NCI-H146 treated with DMSO at 0.1 percent for 48 hours (cell line): ENCODE measurements at regions not wholly inside any gene's neighbourhood (a gene's known extent, or its start where the extent isn't known, plus 50 kb on each side); places are given as distances from the start of the nearest gene placed in this dataset.
"Not testable (repeated sequence)": the region's sequence is repeated elsewhere in the genome, so short reads cannot be mapped to it uniquely, and the experiment has no call there.

Experiments used
- DNase-seq: peaks from one replicate; lab custom pipeline; 2025; ENCODE audit not compliant: unreplicated experiment; lab: John Stamatoyannopoulos, UW

DNA sequence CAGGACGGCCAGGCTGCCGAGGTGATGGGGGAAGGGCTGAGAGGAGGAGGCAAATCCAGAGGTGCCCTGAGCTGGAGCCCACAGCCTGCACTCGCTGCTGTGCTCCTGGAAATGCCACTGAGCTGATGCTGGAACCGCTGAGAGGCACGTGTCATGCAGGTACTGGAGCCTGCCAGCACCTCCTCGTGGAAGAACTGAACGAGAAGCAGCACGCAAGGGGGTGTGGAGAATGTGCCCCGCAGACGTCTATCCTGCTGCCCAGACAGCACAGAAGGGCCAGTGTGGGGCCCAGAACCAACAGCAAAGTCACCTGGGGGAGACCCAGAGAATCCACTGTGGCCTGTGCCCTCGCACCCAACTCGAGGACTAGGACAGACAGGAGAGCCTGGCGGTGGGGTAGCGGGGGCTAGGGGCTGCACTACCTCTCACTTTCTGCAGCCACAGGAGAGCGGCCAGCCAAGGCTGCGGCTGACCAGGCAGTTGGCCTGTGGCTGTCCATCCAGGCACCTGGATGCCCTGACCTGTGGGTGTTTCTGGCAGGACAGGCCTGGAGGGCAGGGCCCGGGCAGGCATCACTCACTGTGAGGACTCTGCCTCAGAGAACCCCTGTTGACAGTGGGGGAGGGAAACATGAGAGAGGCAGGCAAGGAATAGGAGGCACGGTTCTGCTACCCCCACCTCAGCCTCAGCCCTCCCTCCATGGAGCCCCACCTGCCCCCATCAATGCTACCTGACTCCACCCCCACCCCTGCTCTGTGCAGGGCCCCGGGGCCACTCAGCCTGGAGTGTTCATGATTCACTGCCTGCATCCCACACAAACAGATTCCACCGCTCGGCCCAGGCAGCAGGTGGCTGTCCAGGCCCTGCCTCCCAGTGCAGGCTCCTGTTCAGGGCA is 213.1 kb downstream of the TBC1D2B start:
- DNase-seq: no peak

DNA sequence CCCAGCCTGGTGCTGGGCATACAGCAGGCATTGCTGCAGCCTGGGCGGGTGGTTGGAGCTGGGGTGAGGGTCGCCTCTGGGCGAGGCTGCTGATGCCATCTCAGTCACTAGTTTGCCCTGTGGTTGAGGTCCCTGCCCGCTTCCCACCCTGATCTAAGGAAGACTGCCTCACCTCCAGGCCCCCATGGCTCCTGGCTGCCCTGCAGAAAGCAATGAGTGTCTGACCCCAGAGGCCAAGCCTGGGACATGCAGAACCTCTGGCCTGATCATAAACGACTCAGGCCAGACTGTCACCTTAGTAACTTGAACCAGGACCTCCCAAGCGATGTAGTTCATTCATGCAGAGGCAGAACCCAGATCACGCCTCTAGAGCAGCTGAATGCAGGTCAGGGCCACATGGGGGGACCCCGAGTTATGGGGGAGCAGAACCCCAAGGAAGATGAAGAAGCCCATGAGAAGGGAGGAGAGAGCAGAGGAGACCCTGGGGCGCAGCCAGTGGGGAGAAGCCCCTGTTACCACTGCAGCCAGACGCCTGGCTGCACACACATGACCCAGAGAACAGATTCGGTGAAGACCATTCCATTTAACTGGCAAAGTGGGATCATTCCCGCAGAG is 213.9 kb downstream of the TBC1D2B start:
- no peak for DNase-seq

GRCh38 chr15:77862651-77863104 is 214.8 kb downstream of the TBC1D2B start:
- no peak for DNase-seq

DNA sequence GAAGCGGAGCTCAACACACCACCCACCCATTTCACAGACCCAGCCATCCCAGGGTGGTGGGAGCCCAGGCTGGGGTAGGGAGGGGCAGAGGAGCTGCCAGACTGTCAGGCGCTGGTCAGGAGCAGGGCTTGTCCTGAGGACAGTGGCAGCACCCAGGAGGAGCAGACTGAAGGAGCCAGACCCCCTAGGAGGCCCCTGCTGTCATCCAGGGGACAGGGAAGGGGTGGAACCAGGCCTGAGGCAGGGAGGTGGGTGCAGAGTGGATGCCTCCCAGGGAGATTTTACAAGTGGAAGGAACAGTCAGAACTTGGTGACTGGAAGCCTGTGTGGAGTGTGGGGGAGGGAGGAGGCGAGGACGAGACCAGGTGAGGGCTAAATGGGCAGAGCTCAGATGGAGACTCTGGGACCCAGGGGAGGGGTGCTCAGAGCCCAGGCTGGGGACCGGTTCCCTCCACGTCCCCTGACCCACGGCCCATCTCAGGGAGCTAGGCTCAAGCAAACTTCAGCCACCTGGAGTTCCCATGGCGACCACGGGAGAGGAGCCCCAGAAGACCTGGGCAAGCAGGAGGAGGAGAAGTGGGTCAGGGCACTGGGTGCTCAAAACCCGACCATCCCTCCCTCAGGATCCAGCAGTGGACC is 215.4 kb downstream of the TBC1D2B start:
- DNase-seq: not testable (repeated sequence)

DNA sequence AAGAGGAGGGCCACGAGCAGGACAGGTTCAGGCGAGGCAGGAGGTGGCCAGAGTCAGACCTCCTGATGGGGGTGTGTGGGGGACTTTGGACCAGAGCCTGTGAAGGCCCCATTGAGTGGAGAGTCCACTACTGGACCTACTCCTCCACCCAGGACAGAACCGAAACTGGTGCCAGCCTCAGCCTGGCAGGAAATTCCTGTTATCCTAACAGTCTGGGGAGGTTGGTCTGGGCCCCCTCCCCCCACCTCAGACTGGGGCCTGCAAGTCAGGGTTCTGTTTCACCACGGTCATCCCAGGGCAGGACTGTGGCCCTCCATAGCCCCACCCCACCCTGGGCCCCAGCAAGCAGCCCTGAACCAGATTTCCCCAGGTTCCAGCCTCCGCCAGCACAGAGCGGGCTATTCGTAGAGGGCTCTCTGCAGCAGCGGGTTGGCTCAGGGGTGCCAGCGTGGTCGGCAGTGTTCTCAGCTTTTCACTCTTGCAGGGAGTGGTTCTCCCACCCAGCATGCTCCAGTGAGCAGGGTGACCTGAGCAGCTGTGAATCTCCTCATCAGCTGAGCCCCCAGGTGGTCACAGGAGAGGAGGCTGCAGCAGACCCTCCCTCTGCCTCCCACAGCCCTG is 217.3 kb downstream of the TBC1D2B start:
- no peak for DNase-seq

GRCh38 chr15:77859491-77860060 is 217.9 kb downstream of the TBC1D2B start:
- DNase-seq: no peak

- DNase-seq: no peak
These were observed 218.6 kb downstream of the TBC1D2B start for GRCh38 chr15:77858792-77859490.

GRCh38 chr15:77857419-77857818 is 220.1 kb downstream of the TBC1D2B start:
- DNase-seq: no peak

DNA sequence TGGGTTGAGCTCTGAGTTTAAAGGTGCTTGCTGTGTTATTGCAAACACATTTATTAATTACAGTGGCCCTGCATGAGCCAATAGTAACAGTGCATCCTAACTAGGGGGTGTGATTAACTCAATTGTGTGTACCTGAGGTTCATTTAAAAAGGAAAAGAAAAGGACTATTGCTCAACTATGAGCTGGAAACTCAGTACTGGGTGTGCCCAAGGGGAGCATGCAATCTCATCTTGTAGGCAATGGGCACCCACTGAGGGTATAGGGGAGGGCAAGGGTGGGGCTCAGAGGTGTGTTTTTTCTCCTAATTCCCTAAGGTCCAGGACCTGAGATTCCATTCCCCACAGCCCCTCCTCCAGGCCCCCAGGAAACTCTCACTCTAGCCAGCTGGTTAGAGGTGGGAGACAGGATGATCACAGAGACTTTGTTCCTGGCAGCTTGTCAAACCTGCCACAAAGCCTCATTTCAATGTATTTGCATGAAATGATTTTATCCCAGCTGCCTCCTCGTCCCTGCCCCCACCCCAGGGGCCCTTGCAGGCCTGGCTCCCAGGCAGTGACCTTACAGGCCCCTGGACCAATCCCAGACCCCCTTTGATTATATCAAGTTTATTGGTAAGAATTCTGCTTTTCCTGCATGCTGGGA is 220.7 kb downstream of the TBC1D2B start:
- no peak for DNase-seq

- no peak for DNase-seq
These were observed 221.6 kb downstream of the TBC1D2B start for GRCh38 chr15:77855871-77856270.

GRCh38 chr15:77854980-77855379 is 222.3 kb upstream of the LINGO1 start:
- no peak for DNase-seq

- no peak for DNase-seq
These were observed 221.2 kb upstream of the LINGO1 start for GRCh38 chr15:77853910-77854309.

- DNase-seq: no peak
These were observed 220.3 kb upstream of the LINGO1 start for GRCh38 chr15:77853008-77853328.

- DNase-seq: no peak
These were observed 219.7 kb upstream of the LINGO1 start for GRCh38 chr15:77852241-77853007.

DNA sequence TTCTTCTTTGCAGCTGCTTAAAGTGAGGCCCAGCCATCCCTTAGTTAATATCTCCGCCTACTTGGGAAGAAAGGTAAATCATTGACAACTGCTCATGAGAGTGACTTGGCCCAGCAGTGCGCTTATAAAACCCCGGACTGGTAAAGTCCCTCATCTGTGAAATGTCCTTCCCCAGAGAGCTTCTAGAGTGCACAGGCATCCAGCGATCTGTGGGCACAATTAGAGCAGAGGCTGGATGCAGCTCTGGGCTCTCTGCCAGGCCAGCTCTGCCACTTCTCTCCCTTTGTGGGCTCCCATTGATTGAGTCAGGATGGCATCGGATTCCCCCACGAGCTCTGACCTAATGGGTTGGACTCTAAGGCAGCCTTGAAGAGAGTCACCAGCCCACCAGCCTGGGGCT is 219.0 kb upstream of the LINGO1 start:
- no peak for DNase-seq

GRCh38 chr15:77851086-77851485 is 218.4 kb upstream of the LINGO1 start:
- no peak for DNase-seq

- no peak for DNase-seq
These were observed 214.3 kb upstream of the LINGO1 start for GRCh38 chr15:77846986-77847385.

DNA sequence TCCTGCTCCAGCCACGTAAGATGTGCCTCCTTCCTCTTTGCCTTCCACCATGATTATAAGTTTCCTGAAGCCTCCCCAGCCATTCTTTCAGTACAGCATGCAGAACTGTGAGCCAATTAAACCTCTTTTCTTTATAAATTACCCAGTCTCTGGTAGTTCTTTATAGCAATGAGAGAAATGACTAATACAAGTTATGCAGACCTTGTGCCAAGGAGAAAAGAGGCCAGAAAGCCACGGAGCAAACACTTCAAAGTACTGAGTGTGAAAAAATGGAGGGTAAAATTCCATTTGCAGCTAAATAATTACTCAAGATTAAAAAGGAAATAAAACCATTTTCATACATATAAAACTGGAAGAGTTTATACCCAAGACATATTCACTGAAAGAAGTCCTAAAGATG is 213.6 kb upstream of the LINGO1 start:
- no peak for DNase-seq

- no peak for DNase-seq
These were observed 212.2 kb upstream of the LINGO1 start for GRCh38 chr15:77844798-77845446.
